ENCODE measurements at regions not wholly inside any gene's neighbourhood (a gene's known extent, or its start where the extent isn't known, plus 50 kb on each side); places are given as distances from the start of the nearest gene placed in this dataset.
"Not testable (repeated sequence)": the region's sequence is repeated elsewhere in the genome, so short reads cannot be mapped to it uniquely, and the experiment has no call there.

DNA sequence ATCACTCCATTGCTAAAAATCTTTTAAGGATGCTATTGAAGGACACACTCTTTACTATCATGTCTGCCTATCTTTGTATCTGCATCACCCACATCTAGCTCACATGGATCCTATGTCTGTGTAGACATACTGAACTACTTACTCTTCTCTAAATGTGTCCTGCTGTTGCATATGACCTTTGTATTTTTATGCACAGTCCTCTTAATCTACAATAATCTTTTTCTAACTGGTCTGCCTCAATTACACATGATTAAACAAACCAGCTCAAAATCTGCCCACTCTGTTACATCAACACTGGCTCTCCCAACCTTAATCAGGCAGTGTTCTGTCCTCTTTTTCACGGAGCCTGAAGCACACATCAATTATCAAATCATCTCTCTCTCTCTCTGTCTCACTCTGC is 316.3 kb upstream of the MGAT4C start:
- DNase-seq (ENCODE audit: low spot score), result no peak

DNA sequence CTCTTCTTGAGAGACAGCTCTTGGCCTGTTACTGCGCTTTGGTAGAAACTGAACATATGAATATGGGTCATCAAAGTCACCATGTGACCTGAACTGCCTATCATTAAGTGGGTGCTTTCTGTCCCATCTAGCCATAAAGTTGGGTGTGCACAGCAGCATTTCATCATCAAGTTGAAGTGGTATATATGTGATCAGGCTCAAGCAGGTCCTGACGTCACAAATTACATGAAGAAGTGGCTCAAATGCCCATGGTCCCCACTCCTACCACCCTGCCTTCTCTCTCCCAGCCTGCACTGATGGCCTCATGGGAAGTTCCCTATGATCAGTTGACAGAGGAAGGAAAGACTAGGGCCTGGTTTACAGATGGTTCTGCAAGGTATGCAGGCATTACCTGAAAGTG is 308.8 kb upstream of the MGAT4C start:
- DNase-seq (ENCODE audit: low spot score), result no peak

DNA sequence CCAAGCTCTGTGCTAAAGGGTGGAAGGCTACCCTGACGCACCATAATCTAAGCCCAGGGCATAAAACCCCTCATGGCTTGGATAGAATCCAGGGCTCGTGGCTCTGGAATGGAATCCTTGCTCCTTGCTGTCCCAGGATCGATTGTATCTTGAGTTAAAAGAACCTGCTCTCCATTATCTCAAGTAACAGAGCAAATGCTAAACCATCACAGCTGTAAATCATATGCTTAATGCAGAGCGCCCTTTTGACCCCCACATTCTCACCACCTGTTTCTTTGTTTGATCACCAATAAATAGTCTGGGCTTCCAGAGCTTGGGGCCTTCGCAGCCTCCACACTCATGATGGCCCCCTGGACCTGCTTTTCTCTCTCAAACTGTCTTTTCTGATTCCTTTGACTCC is 299.3 kb upstream of the MGAT4C start:
- DNase-seq (ENCODE audit: low spot score), result not testable (repeated sequence)

DNA sequence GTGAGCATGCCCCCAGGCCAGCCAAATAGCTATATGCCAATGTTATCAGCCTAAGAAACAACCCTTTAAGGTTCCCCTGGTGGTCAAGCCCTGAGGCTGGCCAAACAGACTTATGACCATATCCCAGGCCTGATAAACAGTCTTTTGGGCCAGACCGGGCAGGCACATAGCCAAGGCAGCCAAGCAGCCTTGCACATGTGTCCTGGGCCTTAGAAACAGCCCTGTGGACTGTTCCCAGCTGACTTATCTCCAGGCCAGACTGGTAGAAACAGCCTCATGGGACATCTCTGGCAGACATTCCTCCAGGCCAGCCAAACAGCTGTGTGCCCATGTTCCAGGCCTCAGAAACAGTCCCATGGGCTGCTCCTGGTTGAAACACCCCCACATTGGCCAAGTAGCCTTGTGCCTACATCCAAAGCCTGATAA is 295.0 kb upstream of the MGAT4C start:
- DNase-seq (ENCODE audit: low spot score), result no peak

DNA sequence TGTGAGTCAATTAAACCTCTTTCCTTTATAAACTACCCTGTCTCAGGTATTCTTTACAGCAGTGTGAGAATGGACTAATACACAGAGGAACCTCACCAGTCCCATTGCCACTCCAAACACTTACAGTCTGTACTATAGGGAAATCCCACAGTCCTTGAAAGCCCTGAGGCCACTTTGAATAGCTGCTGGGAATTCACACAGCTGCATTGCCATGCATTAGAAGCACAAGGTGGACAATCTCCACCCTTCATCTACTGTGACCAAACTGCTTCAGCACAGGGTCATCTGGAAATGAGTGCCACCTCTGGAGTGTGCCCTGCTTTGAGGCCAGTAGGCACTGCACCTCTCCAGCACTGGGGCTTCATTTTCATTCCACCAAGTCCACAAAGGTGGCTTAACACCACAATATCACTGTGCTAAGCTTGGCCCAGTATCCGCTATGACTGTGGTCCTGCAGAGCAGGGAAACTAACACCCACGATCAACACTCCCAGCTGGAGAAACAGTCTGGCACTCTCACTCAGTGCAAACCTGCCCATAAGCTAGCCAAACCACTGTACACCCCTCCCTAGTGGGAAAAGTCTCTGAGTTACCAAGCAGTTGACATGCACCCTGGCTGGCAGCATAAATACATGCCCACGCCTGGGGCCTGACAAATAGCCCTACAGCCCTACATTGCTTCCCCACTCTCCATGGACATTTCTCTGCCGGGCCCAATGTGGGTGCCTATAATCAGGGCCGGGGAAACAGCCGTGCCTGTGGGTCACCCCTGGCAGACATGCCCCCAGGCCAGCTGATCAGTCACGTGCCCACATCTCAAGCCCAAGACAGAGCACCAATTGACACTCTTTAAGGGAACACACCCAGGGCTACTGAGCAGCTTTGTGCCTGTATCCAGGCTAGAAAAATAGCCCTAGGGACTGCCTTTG is 294.3 kb upstream of the MGAT4C start:
- no peak for DNase-seq (ENCODE audit: low spot score)

DNA sequence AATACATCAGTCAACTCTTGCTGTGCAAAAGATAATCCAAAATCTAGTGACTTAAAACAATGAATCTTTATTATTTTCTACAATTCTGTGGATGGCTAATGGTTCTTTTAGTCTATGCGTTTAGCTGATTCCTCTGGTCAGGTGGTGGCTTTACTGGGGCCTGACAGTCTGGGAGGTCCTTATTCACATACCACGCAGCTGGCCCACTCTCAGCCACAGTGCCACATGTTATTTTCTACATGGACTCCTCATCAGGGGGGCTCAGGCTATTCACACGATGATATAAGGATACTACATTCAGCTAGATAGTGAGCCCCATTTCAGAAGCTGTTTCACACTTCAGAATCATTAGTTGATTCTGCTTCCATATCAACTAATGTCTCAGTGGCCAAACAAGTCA is 287.5 kb upstream of the MGAT4C start:
- DNase-seq (ENCODE audit: low spot score), result no peak

DNA sequence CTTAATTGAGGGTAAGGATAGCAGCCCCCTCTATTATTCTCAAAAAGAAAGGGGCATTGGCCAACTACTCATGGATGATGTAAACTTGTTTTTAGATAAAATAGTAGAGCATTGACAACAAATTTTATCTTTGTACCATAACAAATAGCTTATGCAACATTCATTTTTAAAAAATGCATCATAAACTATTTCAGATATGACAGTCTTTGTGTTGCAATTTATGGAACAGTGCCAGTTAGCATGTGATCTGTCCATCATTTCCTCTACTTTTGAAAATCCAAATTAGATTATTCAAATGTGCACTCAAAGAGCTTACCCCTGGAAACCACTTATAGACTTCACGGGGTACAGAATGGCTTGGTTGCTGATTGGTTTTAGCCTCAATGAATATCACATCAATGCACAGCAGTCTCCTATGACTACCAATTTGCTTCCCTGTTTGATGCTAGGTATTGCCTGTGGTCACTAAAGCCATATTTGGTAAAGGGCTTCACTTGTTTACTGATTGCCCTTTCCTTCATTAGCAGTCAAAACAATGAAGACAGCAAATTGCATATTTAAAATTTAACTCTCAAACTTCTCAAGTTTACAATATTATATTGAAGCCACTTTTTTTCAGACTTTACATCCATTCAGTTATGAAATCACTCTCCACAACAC is 274.9 kb upstream of the MGAT4C start:
- no peak for DNase-seq (ENCODE audit: low spot score)

DNA sequence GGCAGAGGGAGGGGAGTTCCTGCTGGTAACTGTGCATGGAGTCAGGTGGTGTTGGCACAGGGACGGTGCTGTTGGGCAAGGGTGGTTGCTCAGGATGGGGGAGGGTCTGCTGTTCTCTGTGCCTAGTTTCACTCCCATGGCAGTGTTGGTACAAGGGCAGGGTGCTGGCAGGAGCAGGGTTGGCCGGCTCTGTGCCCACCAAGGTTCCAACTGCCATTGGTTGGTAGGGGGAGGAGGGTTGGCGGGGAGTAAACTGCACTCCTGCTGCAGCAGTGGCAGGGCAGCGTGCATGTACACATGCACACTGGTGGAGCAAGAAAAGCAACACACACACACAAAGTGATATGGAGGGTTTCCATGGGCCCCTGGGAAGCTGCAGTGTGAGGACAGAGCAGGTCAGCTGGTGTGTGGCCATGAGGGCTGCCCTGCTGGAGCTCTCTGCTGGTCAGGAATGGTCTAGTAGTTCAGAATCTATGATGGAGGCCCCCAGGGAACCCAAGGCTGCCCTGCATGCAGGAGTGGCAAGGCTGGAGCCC is 269.9 kb upstream of the MGAT4C start:
- no peak for DNase-seq (ENCODE audit: low spot score)

DNA sequence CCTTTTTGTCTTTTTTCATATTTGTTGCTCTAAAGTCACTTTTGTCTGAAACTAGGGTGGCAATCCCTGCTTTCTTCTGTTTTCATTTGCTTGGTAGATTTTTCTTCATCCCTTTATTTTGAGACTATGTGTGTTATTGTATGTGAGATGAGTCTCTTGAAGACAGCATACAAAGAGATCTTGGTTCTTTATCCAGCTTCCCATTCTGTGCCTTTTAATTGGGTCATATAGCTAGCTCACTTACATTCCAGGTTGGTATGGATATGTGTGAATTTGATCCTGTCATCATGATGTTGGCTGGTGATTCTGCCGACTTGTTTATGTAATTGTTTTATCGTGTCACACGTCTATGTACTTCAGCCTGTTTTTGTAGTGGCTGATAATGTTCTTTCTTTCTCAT is 267.7 kb upstream of the MGAT4C start:
- DNase-seq (ENCODE audit: low spot score), result no peak

DNA sequence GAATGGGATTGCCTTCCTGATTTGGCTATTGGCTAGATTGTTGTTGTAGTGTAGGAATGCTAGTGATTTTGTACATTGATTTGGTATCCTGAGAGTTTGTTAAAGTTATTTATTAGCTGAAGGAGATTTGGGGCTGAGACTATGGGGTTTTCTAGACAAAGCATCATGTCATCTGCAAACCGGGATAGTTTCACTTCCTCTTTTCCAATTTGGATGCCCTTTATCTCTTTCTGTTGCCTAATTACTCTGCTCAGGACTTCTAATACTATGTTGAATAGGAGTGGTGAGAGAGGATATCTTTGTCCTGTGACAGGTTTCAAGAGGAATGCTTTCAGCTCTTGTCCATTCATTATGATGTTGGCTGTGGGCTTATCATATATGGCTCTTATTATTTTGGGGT is 265.7 kb upstream of the MGAT4C start:
- DNase-seq (ENCODE audit: low spot score), result peak; percentile 13

DNA sequence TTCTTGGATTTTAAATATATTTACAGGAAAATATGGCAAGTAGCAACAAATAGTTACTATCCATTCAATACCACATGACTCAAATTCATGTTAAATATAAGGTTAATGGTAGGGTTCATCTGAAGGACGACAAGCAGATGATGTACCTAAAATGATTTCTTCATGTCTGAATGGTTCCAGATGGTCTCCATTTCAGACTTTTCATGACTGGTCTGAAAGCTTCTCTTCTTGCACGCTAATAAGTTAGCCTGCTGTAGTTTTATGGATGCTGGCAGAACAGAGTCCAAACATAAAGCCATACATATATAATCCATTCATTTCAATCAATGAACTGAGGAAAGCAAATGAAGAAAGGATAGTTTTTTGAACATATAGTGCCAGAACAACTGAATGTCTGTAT is 257.0 kb upstream of the MGAT4C start:
- DNase-seq (ENCODE audit: low spot score), result peak; percentile 15

DNA sequence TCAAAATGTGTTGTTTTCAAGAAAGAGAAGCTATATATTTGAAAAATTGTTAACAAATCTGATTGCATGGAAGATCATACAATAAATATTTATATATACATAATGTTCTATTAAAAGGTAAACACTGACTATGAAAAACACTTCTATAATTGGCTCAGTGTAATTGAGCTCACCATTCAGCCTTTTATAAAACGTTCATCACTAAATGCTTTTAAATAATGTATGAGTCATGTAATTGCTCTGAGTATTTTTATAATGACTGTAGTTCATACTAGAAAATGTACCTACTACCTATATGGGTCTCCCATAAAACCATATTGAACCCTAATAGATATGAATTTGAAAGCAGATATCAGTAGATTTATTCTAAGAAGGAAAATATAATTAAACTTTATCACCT is 240.4 kb upstream of the MGAT4C start:
- no peak for DNase-seq (ENCODE audit: low spot score)

DNA sequence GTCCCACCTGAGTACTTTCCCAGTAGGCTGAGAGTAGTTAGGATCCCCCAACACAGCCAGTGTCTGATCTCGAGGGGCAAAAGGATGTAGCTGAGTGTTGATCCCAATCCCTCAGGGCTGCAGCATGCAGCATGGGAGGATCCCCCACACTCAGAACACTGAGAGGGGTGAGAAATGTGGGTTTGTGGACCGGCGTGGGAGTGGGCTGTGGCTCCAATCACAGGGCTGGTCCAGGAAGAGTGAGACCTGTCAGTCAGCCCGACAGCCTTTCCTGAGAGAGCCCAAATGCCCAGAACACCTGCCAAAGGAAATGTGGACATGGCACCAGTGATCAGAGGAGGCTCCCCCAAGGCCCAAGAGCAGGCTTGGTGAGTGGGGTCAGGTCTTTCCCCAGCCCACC is 228.3 kb upstream of the MGAT4C start:
- no peak for DNase-seq (ENCODE audit: low spot score)

DNA sequence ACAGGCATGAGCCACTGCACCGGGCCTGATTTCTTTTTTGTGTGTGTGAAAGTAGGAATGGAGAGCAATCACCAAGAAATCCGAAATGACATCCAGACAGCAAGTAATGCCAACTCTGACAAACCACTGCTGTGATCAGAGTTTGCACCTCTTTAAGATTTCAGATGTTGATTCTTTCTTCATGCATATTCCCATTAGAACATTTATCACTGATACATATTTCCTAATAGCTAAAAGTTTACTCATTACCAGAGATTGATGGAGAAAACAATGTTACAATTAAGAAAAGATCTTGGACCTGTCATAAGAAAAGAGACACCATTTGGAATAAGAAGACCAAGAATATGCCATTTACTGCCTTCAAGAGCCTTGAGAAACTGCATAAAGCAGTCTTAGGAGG is 217.0 kb upstream of the MGAT4C start:
- DNase-seq (ENCODE audit: low spot score), result no peak

DNA sequence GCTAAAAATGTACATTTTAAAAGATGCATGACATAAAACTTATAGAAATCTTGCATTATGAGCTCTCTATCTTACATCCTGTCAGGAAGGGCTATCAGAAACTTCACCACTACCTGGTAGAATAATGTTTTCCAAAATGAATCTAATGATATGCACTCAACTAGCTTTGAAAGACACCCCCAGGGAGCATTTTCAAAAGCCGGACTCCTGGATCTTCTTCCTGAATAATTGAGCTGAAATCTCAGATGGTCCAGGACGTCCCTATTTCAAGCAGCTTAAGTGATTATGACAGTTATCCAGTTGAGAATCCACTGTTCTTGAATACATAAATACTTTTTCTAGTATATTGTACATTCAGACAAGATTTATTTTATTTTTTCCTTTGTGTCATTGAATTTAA is 200.6 kb upstream of the MGAT4C start:
- no peak for DNase-seq (ENCODE audit: low spot score)

DNA sequence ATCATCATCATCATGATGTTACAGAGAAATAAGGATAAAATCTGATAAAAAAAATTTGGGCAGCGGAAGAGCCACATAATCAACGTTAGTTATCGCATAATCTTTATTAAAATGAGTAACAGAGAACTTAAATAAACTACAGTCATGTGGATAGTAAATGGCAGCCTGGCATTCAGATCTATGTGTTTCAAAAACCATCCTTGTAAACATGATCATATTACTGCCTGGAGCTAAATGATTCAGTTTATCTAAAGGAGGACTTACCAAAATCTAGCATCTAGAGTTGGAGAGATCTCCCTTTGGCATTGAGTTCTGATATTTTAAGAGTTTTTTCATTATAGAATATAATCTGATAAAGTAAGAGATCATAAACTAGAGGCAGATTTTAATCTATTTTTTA is 200.1 kb upstream of the MGAT4C start:
- DNase-seq (ENCODE audit: low spot score), result no peak

DNA sequence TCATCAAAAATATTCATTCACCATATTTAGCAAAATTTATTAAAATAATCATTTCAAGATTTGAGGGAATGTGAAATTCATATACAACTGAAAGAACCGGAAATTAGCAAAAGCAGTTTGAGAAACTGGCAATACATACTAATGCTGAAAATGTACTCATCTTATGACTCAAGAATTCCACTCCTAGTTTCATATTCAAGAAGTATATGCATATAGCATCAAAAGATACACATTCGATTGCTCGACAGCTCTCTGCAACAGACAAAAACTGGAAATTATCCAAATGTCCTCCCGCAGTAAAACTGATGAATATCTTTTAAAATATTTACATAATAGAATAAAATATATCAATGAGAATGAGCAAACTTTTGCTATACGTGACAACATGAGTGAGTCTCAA is 189.2 kb upstream of the MGAT4C start:
- no peak for DNase-seq (ENCODE audit: low spot score)

DNA sequence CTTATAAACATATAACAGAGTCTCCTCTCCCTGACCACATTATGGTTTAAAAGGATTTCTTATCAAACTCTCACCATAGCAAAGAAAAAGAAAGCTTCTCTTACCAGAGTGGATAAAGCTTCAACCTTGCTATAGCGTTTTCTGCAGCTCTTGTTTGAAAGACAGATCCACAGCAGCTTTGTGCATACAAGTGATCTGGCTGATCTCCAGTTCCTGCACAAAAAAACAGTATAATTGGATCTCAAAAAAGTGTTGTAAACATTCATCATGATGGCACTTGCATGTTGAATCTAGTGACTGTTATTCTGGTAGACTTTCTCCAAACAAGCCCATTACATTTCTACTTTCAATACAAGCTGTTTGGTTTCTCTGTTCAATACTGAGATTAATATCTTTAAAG is 178.9 kb upstream of the MGAT4C start:
- no peak for DNase-seq (ENCODE audit: low spot score)

DNA sequence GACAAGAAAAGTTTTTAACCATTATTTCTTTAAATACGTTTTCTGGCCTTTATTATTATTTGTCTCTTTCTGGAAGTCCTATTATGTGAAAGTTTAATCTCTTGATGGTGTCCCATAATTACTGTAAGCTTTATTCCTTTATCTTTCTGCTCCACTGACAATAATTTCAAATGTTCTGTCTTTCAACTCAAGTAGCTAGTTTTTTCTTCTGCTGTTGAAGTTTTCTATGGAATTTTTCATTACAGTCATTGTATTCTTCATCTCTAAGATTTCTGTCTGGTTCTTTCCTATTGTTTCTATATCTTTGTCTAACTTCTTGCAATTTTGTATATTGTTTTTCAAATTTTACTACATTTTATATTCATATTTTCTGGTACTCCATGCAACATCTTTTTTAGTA is 173.6 kb upstream of the MGAT4C start:
- no peak for DNase-seq (ENCODE audit: low spot score)

DNA sequence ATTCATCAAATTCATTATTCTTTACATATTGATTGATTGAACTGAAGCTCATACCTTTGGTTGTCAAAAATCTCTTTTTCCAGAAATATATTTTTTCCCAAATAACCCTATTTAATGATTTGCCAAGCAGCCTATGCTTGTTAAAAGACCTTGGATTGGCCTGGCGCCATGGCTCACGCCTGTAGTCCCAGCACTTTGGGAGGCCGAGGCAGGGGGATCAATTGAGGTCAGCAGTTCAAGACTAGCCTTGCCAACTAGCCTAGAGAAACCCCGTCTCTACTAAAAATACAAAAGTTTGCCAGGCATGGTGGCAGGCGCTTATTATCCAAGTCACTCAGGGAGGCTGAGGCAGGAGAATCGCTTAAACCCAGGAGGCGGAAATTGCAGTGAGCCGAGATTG is 165.1 kb upstream of the MGAT4C start:
- DNase-seq (ENCODE audit: low spot score), result no peak

DNA sequence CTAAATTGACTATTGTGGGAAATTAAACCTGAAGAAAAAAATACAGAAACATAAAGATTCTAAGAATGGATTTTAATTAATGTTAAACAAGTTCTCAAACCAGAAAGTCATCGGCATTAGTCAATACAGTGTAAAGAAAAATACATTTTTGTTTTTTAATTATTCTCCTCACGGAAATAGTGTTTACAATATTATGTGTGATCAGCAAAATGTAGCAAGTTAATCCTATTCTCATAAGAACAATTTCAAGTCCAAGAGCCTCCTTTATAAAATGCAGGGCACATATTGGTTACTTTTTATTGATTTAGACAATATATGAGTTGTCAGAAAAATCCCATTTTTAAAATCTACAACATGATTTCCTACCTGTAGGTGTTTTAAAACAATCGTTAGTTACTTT is 158.0 kb upstream of the MGAT4C start:
- no peak for DNase-seq (ENCODE audit: low spot score)

DNA sequence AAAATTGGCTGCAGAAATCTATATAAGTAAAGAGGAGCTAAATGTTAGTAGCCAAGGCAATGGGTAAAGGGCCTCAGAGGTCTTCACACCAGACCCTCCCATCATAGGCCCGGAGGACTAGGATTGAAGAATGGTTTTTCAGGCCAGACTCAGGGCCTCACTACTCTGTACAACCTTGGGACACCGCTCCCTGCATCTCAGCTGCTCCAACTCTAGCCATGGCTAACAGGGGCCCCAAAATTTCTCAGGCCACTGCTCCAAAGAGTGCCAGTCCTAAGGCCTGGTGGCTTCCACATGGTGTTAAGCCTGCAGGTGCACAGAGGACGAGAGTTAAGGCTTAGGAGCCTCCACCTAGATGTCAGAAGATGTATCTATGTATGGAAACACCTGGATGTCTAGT is 155.5 kb upstream of the MGAT4C start:
- no peak for DNase-seq (ENCODE audit: low spot score)

DNA sequence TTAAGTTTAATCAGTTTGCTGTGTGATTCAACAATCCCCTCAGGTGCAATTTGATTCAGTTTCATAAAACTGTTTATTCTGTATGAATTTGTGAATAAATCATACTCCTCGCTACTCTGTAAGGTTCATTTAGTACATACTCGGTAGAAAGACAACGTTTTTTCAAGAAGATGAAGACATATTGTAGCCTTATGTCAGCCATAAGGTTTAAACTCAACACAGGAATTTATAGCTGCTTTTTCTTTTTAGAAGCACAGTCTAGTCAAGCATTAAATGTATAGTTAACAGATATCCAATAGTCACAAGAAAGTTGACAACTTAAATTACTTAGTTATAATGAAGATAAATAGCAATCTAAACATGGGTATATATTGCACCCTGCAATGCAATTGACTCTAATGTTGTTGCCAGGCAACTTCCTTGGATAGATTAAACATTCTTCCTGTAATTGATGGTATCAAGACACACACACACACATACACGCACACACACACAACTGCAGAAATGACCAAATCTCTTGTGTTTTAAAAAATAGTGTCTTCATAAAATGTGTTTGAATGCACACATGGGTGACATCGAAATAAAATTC is 151.5 kb upstream of the MGAT4C start:
- DNase-seq (ENCODE audit: low spot score), result no peak

All from NAMALWA (cell line).